Kidney (tissue), 13 donors: ENCODE measurements at regions not wholly inside any gene's neighbourhood (a gene's known extent, or its start where the extent isn't known, plus 50 kb on each side); places are given as distances from the start of the nearest gene placed in this dataset.

Experiments
- DNase-seq, 5 donors: peaks; one replicate each; pipeline ENCODE4 v3.0.0-alpha.2; 2013 to 2020
- FAIRE-seq: peaks from 2 replicates; lab custom pipeline; 2012; peaks lifted over from hg19 to GRCh38; lab: Jason Lieb, UNC
- H3K27ac ChIP-seq, 2 donors: one replicate each; pipeline ENCODE4 v1.7.0; 2013; ENCODE audit warnings: low read depth in 2 of 2, low read length in 2 of 2, inconsistent platforms in 1 of 2
- H3K27me3 ChIP-seq: one replicate; pipeline ENCODE4 v1.7.1; 2013; ENCODE audit warnings: low read length, inconsistent platforms; ENCODE audit not compliant: control insufficient read depth, insufficient read depth
- H3K36me3 ChIP-seq, 3 donors: one replicate each; pipeline versions ENCODE4 v1.7.0 to v1.7.1; 2013; ENCODE audit warnings: low read length in 3 of 3, control low read depth in 1 of 3, inconsistent platforms in 1 of 3; ENCODE audit not compliant: insufficient read depth in 3 of 3, control insufficient read depth in 2 of 3
- H3K4me1 ChIP-seq, 3 donors: one replicate each; pipeline versions ENCODE4 v1.7.0 to v1.7.1; 2013; ENCODE audit warnings: low read length in 3 of 3, inconsistent platforms in 1 of 3, low read depth in 1 of 3; ENCODE audit not compliant: control insufficient read depth in 2 of 3, insufficient read depth in 2 of 3
- H3K4me3 ChIP-seq, 3 donors: one replicate each; pipeline versions ENCODE4 v1.7.0 to v1.8.1; 2013; ENCODE audit warnings: low read length in 3 of 3, control low read depth in 1 of 3, inconsistent platforms in 1 of 3
- H3K9ac ChIP-seq, 3 donors: one replicate each; pipeline versions ENCODE4 v1.7.0 to v1.7.1; 2013; ENCODE audit warnings: low read length in 3 of 3, control low read depth in 1 of 3, inconsistent platforms in 1 of 3
- H3K9me3 ChIP-seq, 3 donors: one replicate each; pipeline versions ENCODE4 v1.7.0 to v1.7.1; 2013; ENCODE audit warnings: low read length in 3 of 3, control low read depth in 1 of 3, inconsistent platforms in 1 of 3; ENCODE audit not compliant: control insufficient read depth in 2 of 3, insufficient read depth in 1 of 3
- intact Hi-C: fragments of 100-400 bp; cut with DNase I; formaldehyde crosslinking; loops from one replicate; pipeline ENCODE4 v1.11.1; 2022
- TF ChIP-seq, protein P1 (sequence below): IDR thresholded peaks from 3 replicates; pipeline ENCODE4 v1.5.1; 2012; ENCODE audit warnings: mild to moderate bottlenecking, moderate library complexity, borderline replicate concordance; ENCODE audit not compliant: insufficient read depth; ENCODE audit errors: extremely low read depth
- donor health status: control.
- donor health status: control.
- donor health status: control.
- donor health status: control.
- donor health status: control.
- donor health status: DM: yes; HTN: yes; CAD: no.
- donor health status: Normal renal cell carcinoma (clear cell type).

GRCh38 chr3:168865022-168865551 is 769.4 kb upstream of the GOLIM4 start:
- peak; percentile 97 for FAIRE-seq
- intact Hi-C loops: no loop called here

DNA sequence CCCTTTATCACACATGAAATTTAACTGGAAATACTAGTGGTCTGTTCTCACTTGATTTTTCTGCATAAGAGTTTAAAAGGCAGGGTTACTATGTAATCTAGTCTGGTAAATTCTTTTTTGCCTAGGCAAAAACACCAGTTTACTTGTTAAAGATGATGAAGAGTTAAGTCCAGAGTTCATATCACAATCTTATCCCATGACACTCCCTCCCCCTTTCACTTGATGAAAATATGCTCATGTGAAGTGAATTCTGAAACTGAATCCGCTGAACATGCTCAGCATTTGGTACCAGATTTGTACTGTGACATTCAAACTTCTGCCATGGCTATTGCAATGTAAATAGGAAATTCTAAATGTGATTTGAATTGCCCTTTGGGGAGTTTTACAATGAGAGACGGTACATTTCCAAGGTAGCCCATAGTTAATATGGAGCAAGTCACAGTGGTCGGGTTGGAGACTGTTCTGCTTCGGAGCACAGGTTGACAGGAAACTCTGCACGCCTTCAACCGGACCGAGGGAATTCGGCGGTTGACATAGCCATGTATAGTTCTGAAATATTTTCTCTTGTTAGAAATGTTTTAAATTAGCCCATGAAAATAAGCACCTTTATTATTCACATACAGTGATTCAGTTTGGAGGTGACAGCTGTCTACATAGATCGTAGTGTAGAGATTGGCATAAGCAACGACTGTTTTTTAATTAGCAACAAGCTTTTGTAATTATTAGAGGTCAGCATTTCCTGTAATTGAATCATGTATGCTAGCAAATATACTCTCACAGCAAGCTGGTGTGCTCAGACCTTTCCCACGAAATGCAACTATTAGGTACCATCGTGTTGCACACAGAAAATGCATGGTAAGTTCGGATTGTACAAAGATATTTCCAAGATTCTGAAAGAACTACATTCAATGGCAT is 768.6 kb upstream of the GOLIM4 start:
- DNase-seq (peak in 3 of 5 donors; percentile 30 to 53 (median 49)), FAIRE-seq (no peak)
- Histone ChIP-seq H3K4me1 (peaks cover 0 to 9% (median 0%) of the 10 kb centered on the region in 3 donors), H3K4me3 (peak overlapping the region in 2 of 3 donors; percentile 60 to 62), H3K9me3 (no peaks in the 10 kb centered on the region), H3K27ac (peak overlapping the region; percentile 62 to 78), H3K27me3 (no peaks in the 10 kb centered on the region), H3K36me3 (no peaks in the 10 kb centered on the region), H3K9ac (peak overlapping the region in 2 of 3 donors; percentile 5 to 51)
- intact Hi-C loops: no loop called here
- TF ChIP-seq, protein P1, sequence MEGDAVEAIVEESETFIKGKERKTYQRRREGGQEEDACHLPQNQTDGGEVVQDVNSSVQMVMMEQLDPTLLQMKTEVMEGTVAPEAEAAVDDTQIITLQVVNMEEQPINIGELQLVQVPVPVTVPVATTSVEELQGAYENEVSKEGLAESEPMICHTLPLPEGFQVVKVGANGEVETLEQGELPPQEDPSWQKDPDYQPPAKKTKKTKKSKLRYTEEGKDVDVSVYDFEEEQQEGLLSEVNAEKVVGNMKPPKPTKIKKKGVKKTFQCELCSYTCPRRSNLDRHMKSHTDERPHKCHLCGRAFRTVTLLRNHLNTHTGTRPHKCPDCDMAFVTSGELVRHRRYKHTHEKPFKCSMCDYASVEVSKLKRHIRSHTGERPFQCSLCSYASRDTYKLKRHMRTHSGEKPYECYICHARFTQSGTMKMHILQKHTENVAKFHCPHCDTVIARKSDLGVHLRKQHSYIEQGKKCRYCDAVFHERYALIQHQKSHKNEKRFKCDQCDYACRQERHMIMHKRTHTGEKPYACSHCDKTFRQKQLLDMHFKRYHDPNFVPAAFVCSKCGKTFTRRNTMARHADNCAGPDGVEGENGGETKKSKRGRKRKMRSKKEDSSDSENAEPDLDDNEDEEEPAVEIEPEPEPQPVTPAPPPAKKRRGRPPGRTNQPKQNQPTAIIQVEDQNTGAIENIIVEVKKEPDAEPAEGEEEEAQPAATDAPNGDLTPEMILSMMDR: no peak

More at GRCh38 chr3:168865022-168865551, 769.4 kb upstream of the GOLIM4 start:
- no peaks in the 10 kb centered on the region for H3K27me3 ChIP-seq
- H3K27ac ChIP-seq: peak overlapping the region in 1 of 2 donors; percentile 62
- peaks cover 0 to 9% (median 0%) of the 10 kb centered on the region in 3 donors for H3K4me1 ChIP-seq
- H3K9ac ChIP-seq: peak overlapping the region in 1 of 3 donors; percentile 51
- TF ChIP-seq, protein P1: peak; percentile 60
- peak overlapping the region in 2 of 3 donors; percentile 60 to 62 for H3K4me3 ChIP-seq
- DNase-seq: peak in 2 of 5 donors; percentile 62 to 71
- no peaks in the 10 kb centered on the region for H3K36me3 ChIP-seq
- H3K9me3 ChIP-seq: no peaks in the 10 kb centered on the region

DNA sequence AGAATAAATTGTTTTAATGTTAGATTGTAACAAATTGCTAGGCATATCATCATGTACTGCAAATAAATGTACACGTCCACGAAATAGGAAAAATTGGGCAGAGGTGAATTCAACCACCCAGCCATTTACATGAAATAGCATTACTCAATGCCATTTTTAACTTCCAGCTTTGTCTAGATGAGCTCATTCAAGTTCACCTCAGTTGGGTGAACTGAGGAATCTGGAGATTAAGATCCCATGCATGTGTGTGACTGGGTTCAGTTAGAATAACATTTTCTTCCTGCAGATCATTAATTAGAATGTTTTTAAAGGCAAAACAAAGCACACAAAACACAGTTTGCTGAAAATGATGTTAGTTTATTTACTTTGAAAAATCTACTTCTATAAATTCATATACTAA is 767.8 kb upstream of the GOLIM4 start:
- no peaks in the 10 kb centered on the region for H3K36me3 ChIP-seq
- H3K27ac ChIP-seq: peak overlapping the region; percentile 55 to 71
- H3K4me1 ChIP-seq: peaks cover 0 to 9% (median 2%) of the 10 kb centered on the region in 3 donors
- no peak overlapping the region for H3K4me3 ChIP-seq
- no peak for FAIRE-seq
- no peaks in the 10 kb centered on the region for H3K9me3 ChIP-seq
- no peaks in the 10 kb centered on the region for H3K27me3 ChIP-seq
- DNase-seq: peak in 2 of 5 donors; percentile 43 to 72
- no peak overlapping the region for H3K9ac ChIP-seq
- intact Hi-C loops: no loop called here
- TF ChIP-seq, protein P1: no peak
